ENCODE measurements at regions not wholly inside any gene's neighbourhood (a gene's known extent, or its start where the extent isn't known, plus 50 kb on each side); places are given as distances from the start of the nearest gene placed in this dataset.
"Not testable (repeated sequence)": the region's sequence is repeated elsewhere in the genome, so short reads cannot be mapped to it uniquely, and the experiment has no call there.

DNA sequence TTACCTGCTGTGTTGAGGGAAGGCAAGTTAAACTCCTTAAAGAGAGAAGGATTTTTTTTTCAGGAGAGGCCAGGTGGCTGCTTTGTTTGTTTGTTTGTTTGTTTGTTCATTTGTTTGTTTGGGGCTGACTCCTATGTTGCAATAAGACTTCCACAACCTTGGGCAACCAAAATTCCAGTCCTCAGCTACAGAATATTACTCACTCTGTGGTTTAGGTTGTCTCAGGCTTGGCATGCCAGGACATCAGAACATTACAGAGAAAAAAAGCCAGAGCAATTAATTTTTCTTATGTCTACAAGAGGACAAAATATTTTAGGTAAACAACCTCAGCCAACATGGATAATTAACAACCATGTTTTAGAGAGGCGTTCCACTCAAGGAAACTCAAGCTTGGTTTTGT is 156.7 kb upstream of the ATP11B start:
- DNase-seq: no peak
- no peak overlapping the region for H3K27ac ChIP-seq (ENCODE audit: insufficient read depth in 1 of 2, low read depth in 1 of 2, low read length in 2 of 2, poor library complexity in 1 of 2, severe bottlenecking in 2 of 2)
- peaks cover 0 to 7% (median 0%) of the 10 kb centered on the region in 5 experiments for H3K27me3 ChIP-seq (replicated peaks in 2 of 5; ENCODE audit: control insufficient read depth in 4 of 5, insufficient read depth in 5 of 5, low read length in 4 of 5)
- POLR2A ChIA-PET: no interaction called here
- peaks cover 0 to 4% (median 0%) of the 10 kb centered on the region in 5 experiments for H3K9me3 ChIP-seq (ENCODE audit: control extremely low read depth in 1 of 5, control insufficient read depth in 4 of 5, insufficient read depth in 2 of 5, low read depth in 1 of 5, low read length in 4 of 5)
- H3K36me3 ChIP-seq (ENCODE audit: control insufficient read depth in 4 of 4, insufficient read depth in 4 of 4, low read length in 3 of 4): no peaks in the 10 kb centered on the region
- CTCF ChIA-PET: interaction anchor here (1.2 kb wide), 1 partner anchor 9 kb away, joined by 3 read pairs; no protein-coding TSS in a partner anchor
- no peaks in the 10 kb centered on the region for H3K4me1 ChIP-seq (ENCODE audit: control extremely low read depth in 1 of 4, control insufficient read depth in 4 of 4, insufficient read depth in 4 of 4, low read length in 3 of 4)
- no peak overlapping the region for H3K4me3 ChIP-seq (ENCODE audit: control insufficient read depth in 1 of 7, extremely low read depth in 1 of 7, insufficient read depth in 4 of 7, low read depth in 2 of 7, low read length in 6 of 7)
- WGBS (ENCODE audit: insufficient coverage): no CpG with 5 or more reads among the region's 1 CpG

DNA sequence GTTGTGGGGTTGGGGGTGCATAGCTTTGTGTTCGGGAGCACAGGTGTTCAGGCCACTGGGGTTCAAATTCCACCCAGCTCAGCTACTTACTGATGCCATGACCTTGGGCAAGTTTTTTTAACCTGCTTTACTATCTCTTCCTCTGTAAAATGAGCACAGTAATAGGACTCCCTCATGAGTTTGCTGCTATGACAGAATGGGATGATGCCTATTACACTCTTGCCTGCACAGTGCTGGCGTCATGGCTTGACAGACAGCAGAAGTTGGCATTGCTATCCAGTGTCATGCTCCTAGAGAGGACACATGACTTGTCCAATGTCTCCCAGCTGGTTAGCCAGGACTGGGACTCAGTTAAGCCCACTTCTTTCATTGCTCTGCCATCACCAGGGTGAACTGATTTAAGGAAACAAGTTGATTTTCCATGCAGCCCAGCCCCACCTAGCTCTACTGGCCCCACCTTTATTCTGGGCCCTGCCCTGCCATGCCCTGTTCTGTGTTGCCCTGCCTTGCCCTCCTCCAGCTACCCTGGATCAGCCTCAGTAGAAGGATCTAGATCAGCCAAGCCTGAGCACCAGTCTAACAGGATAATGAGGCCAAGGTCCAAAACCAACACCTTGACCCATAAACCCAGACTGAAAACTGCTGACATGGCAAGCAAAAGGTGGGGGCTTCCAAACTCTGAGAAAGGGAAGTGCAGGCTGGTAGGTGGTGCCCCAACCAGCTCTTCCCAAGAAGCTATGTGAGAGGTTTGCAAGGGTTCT is 155.8 kb upstream of the ATP11B start:
- Histone ChIP-seq H3K4me1 (ENCODE audit: control extremely low read depth in 1 of 4, control insufficient read depth in 4 of 4, insufficient read depth in 4 of 4, low read length in 3 of 4) (no peaks in the 10 kb centered on the region), H3K36me3 (ENCODE audit: control insufficient read depth in 4 of 4, insufficient read depth in 4 of 4, low read length in 3 of 4) (no peaks in the 10 kb centered on the region), H3K27ac (ENCODE audit: insufficient read depth in 1 of 2, low read depth in 1 of 2, low read length in 2 of 2, poor library complexity in 1 of 2, severe bottlenecking in 2 of 2) (no peak overlapping the region), H3K9me3 (ENCODE audit: control extremely low read depth in 1 of 5, control insufficient read depth in 4 of 5, insufficient read depth in 2 of 5, low read depth in 1 of 5, low read length in 4 of 5) (peaks cover 0 to 4% (median 0%) of the 10 kb centered on the region in 5 experiments), H3K4me3 (ENCODE audit: control insufficient read depth in 1 of 7, extremely low read depth in 1 of 7, insufficient read depth in 4 of 7, low read depth in 2 of 7, low read length in 6 of 7) (no peak overlapping the region), H3K27me3 (replicated peaks in 2 of 5; ENCODE audit: control insufficient read depth in 4 of 5, insufficient read depth in 5 of 5, low read length in 4 of 5) (peaks cover 0 to 7% (median 0%) of the 10 kb centered on the region in 5 experiments)
- ChIA-PET CTCF (interaction anchor here (1.2 kb wide), 1 partner anchor 8 kb away, joined by 3 read pairs; no protein-coding TSS in a partner anchor), POLR2A (no interaction called here)
- WGBS (ENCODE audit: insufficient coverage): 86% methylated on average over 2 of the region's 2 CpGs
- no peak for DNase-seq

DNA sequence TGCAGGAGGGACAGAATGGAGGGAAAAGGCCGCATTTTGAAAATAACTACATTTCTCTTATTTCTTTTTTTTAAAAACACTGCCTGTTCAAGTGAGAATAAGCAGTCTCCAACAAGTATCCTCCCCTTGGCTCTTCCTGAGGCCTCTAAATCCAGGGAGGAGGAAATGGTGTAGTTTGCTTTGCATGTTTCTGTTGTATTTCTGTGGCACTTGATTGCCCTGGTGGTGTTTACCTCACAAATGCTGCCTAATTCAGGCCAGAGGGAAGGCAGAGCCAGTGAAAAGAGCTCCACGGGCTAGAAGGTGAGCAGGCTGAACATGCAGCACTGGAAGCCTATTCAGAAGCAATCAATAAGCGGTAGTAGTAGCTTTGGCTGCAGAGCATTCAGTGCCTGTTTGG is 149.3 kb upstream of the ATP11B start:
- 100% methylated on average over 2 of the region's 3 CpGs for WGBS (ENCODE audit: insufficient coverage)
- POLR2A ChIA-PET: no interaction called here
- Histone ChIP-seq H3K9me3 (ENCODE audit: control extremely low read depth in 1 of 5, control insufficient read depth in 4 of 5, insufficient read depth in 2 of 5, low read depth in 1 of 5, low read length in 4 of 5) (peaks cover 0 to 4% (median 0%) of the 10 kb centered on the region in 5 experiments), H3K4me1 (ENCODE audit: control extremely low read depth in 1 of 4, control insufficient read depth in 4 of 4, insufficient read depth in 4 of 4, low read length in 3 of 4) (no peaks in the 10 kb centered on the region), H3K27ac (ENCODE audit: insufficient read depth in 1 of 2, low read depth in 1 of 2, low read length in 2 of 2, poor library complexity in 1 of 2, severe bottlenecking in 2 of 2) (no peak overlapping the region), H3K4me3 (ENCODE audit: control insufficient read depth in 1 of 7, extremely low read depth in 1 of 7, insufficient read depth in 4 of 7, low read depth in 2 of 7, low read length in 6 of 7) (no peak overlapping the region), H3K36me3 (ENCODE audit: control insufficient read depth in 4 of 4, insufficient read depth in 4 of 4, low read length in 3 of 4) (no peaks in the 10 kb centered on the region), H3K27me3 (replicated peaks in 2 of 5; ENCODE audit: control insufficient read depth in 4 of 5, insufficient read depth in 5 of 5, low read length in 4 of 5) (peaks cover 0 to 2% (median 0%) of the 10 kb centered on the region in 5 experiments)
- DNase-seq: no peak
- CTCF ChIA-PET: no interaction called here

DNA sequence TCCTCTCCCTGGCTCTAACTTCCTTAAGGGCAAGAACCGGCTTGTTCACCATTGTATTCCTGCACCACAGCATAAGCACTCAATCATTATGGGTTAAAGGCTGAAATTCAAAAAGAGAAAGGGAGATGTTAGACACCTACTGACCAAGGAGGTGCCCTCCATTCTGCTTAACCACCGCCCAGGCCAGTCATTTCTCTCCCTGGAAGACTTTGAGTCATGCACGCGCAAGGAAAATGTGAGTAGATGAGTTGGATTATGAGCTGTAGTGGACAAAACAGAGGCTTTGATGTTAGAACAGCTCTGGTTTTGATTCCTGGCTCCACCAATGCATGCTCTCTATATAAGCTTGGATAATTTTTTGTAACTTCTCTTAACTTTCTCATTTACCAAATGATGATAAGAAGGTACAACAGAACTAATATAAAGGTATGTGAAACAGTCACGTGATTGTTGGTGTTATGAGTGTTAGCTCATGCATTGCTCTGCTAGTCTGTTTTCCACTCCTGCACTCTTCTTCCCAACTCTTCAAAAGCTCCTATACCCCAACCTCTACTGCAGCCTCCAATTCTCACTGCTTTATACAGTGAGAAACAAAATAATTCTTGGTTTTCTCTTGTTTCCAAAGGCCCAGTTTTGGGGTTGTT is 148.4 kb upstream of the ATP11B start:
- 100% methylated on average over 3 of the region's 5 CpGs for WGBS (ENCODE audit: insufficient coverage)
- DNase-seq: no peak

DNA sequence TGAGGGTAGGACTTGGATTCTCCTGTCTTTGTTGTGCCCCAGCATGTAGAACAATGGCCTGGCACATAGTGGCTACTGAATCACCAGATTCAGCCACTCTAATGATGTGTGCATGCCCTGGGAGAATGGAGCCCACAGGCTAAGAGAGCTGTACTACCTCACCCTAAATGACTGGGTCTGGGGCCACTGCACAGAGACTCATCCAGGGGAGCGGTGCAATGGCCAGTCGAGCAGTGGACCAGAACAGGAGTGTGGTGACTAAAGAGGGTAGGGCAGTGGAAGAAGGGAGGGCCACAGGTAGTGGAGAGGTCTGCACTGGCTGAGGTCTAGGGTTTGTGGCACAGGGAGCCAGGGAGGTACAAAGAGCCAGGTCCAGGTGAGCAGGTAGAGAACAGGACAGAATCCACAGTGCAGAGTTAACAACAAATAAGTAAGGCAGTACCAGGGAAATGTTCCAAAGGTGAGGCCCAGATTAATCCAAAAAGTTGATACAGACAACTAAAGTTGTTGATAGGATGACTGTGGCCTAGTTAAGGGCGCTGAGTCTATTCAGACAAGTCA is 142.7 kb upstream of the ATP11B start:
- H3K4me3 ChIP-seq (ENCODE audit: control insufficient read depth in 1 of 7, extremely low read depth in 1 of 7, insufficient read depth in 4 of 7, low read depth in 2 of 7, low read length in 6 of 7): no peak overlapping the region
- DNase-seq: no peak
- H3K27ac ChIP-seq (ENCODE audit: insufficient read depth in 1 of 2, low read depth in 1 of 2, low read length in 2 of 2, poor library complexity in 1 of 2, severe bottlenecking in 2 of 2): no peak overlapping the region
- H3K4me1 ChIP-seq (ENCODE audit: control extremely low read depth in 1 of 4, control insufficient read depth in 4 of 4, insufficient read depth in 4 of 4, low read length in 3 of 4): no peaks in the 10 kb centered on the region
- H3K36me3 ChIP-seq (ENCODE audit: control insufficient read depth in 4 of 4, insufficient read depth in 4 of 4, low read length in 3 of 4): no peaks in the 10 kb centered on the region
- POLR2A ChIA-PET: interaction anchor here (0.6 kb wide), 1 partner anchor 24 kb away, joined by 3 read pairs; no protein-coding TSS in a partner anchor
- CTCF ChIA-PET: no interaction called here
- H3K27me3 ChIP-seq (replicated peaks in 2 of 5; ENCODE audit: control insufficient read depth in 4 of 5, insufficient read depth in 5 of 5, low read length in 4 of 5): no peaks in the 10 kb centered on the region
- H3K9me3 ChIP-seq (ENCODE audit: control extremely low read depth in 1 of 5, control insufficient read depth in 4 of 5, insufficient read depth in 2 of 5, low read depth in 1 of 5, low read length in 4 of 5): no peaks in the 10 kb centered on the region
- 100% methylated on average over 2 of the region's 3 CpGs for WGBS (ENCODE audit: insufficient coverage)

More for the DNA sequence above, 148.4 kb upstream of the ATP11B start:
- no peak overlapping the region for H3K27ac ChIP-seq (ENCODE audit: insufficient read depth in 1 of 2, low read depth in 1 of 2, low read length in 2 of 2, poor library complexity in 1 of 2, severe bottlenecking in 2 of 2)
- ChIA-PET CTCF (interaction anchor here (1.4 kb wide), 1 partner anchor 8 kb away, joined by 3 read pairs; no protein-coding TSS in a partner anchor), POLR2A (no interaction called here)
- H3K4me3 ChIP-seq (ENCODE audit: control insufficient read depth in 1 of 7, extremely low read depth in 1 of 7, insufficient read depth in 4 of 7, low read depth in 2 of 7, low read length in 6 of 7): no peak overlapping the region
- peaks cover 0 to 2% (median 0%) of the 10 kb centered on the region in 5 experiments for H3K27me3 ChIP-seq (replicated peaks in 2 of 5; ENCODE audit: control insufficient read depth in 4 of 5, insufficient read depth in 5 of 5, low read length in 4 of 5)
- H3K9me3 ChIP-seq (ENCODE audit: control extremely low read depth in 1 of 5, control insufficient read depth in 4 of 5, insufficient read depth in 2 of 5, low read depth in 1 of 5, low read length in 4 of 5): peaks cover 0 to 4% (median 0%) of the 10 kb centered on the region in 5 experiments
- no peaks in the 10 kb centered on the region for H3K36me3 ChIP-seq (ENCODE audit: control insufficient read depth in 4 of 4, insufficient read depth in 4 of 4, low read length in 3 of 4)
- H3K4me1 ChIP-seq (ENCODE audit: control extremely low read depth in 1 of 4, control insufficient read depth in 4 of 4, insufficient read depth in 4 of 4, low read length in 3 of 4): no peaks in the 10 kb centered on the region

DNA sequence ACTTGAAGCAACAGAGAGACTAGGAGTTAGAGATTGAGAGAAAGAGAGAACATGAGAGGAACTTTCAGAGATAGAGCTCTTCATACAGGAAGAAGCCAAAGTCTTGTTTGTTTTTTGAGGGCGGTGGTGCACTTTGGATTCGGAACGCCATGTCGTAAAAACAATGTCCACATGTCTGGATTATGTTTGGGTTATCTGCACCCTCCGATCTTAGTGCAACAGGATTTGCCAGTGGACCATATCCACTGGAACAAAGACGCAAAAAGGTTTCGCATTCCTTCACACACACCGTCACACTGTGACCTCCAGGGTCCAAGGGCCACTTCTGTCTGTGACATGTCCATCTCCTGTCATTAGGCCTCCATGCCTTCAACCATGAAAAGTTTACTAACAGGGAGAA is 141.8 kb upstream of the ATP11B start:
- WGBS (ENCODE audit: insufficient coverage): 91% methylated on average over 4 of the region's 8 CpGs
- CTCF ChIA-PET: no interaction called here

DNA sequence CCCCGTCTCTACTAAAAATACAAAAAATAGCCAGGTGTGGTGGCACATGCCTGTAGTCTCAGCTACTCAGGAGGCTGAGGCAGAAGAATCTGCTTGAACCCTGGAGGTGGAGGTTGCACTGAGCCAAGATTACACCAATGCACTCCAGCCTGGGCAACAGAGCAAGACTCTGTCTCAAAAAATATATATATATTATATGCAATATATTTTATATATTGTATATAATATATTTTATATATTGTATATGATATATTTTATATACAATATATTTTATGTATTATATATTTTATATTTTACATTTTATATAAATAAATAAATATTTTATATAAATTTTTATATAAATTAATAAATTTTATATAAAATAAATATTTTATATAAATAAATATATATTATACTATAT is 140.2 kb upstream of the ATP11B start:
- POLR2A ChIA-PET; H3K27me3 ChIP-seq (replicated peaks in 2 of 5; ENCODE audit: control insufficient read depth in 4 of 5, insufficient read depth in 5 of 5, low read length in 4 of 5); H3K9me3 ChIP-seq (ENCODE audit: control extremely low read depth in 1 of 5, control insufficient read depth in 4 of 5, insufficient read depth in 2 of 5, low read depth in 1 of 5, low read length in 4 of 5); DNase-seq; H3K4me1 ChIP-seq (ENCODE audit: control extremely low read depth in 1 of 4, control insufficient read depth in 4 of 4, insufficient read depth in 4 of 4, low read length in 3 of 4); H3K4me3 ChIP-seq (ENCODE audit: control insufficient read depth in 1 of 7, extremely low read depth in 1 of 7, insufficient read depth in 4 of 7, low read depth in 2 of 7, low read length in 6 of 7); CTCF ChIA-PET; H3K27ac ChIP-seq (ENCODE audit: insufficient read depth in 1 of 2, low read depth in 1 of 2, low read length in 2 of 2, poor library complexity in 1 of 2, severe bottlenecking in 2 of 2); H3K36me3 ChIP-seq (ENCODE audit: control insufficient read depth in 4 of 4, insufficient read depth in 4 of 4, low read length in 3 of 4): not testable (repeated sequence)
- WGBS (ENCODE audit: insufficient coverage): 100% methylated on average over 1 of the region's 1 CpG

More for the DNA sequence above, 141.8 kb upstream of the ATP11B start:
- H3K4me3 ChIP-seq (ENCODE audit: control insufficient read depth in 1 of 7, extremely low read depth in 1 of 7, insufficient read depth in 4 of 7, low read depth in 2 of 7, low read length in 6 of 7): no peak overlapping the region
- H3K27ac ChIP-seq (ENCODE audit: insufficient read depth in 1 of 2, low read depth in 1 of 2, low read length in 2 of 2, poor library complexity in 1 of 2, severe bottlenecking in 2 of 2): no peak overlapping the region
- no peak for DNase-seq
- H3K36me3 ChIP-seq (ENCODE audit: control insufficient read depth in 4 of 4, insufficient read depth in 4 of 4, low read length in 3 of 4): no peaks in the 10 kb centered on the region
- POLR2A ChIA-PET: no interaction called here
- H3K4me1 ChIP-seq (ENCODE audit: control extremely low read depth in 1 of 4, control insufficient read depth in 4 of 4, insufficient read depth in 4 of 4, low read length in 3 of 4): no peaks in the 10 kb centered on the region
- no peaks in the 10 kb centered on the region for H3K9me3 ChIP-seq (ENCODE audit: control extremely low read depth in 1 of 5, control insufficient read depth in 4 of 5, insufficient read depth in 2 of 5, low read depth in 1 of 5, low read length in 4 of 5)
- no peaks in the 10 kb centered on the region for H3K27me3 ChIP-seq (replicated peaks in 2 of 5; ENCODE audit: control insufficient read depth in 4 of 5, insufficient read depth in 5 of 5, low read length in 4 of 5)

Measured in common myeloid progenitor, CD34-positive (primary cell).